ENCODE measurements at regions not wholly inside any gene's neighbourhood (a gene's known extent, or its start where the extent isn't known, plus 50 kb on each side); places are given as distances from the start of the nearest gene placed in this dataset.

GRCh38 chr13:21998279-21998990, 327.6 kb downstream of the FGF9 start:
- no peak for DNase-seq (ENCODE audit: low read depth, low spot score)
- ATAC-seq, result no peak
- H3K9me3 ChIP-seq (ENCODE audit: control insufficient read depth, insufficient read depth, low read depth, low read length), result no peaks in the 10 kb centered on the region
- H3K27ac ChIP-seq (ENCODE audit: low read length), result no peak overlapping the region
- intact Hi-C loops (cut with micrococcal nuclease; ENCODE audit: unreplicated experiment) (no loop called here), in situ Hi-C loops (cut with HindIII; ENCODE audit: low pct_unique_long_range_greater_than_20kb, low sequenced_read_pairs) (no loop called here)
- POLR2A ChIA-PET, result no interaction called here
- no peak for TF ChIP-seq TCF7L2 (IDR thresholded peaks at IDR 0.05; ENCODE audit: low read depth, low read length)
- no peak for TF ChIP-seq SIN3A (IDR thresholded peaks at IDR 0.05; ENCODE audit: borderline replicate concordance, insufficient read depth, low read depth, low read length)
- TF ChIP-seq REST (IDR thresholded peaks at IDR 0.05; ENCODE audit: insufficient read depth in 1 of 2, low read depth in 2 of 2, low read length in 1 of 2), result no peak
- TF ChIP-seq POLR2AphosphoS5 (IDR thresholded peaks at IDR 0.05; ENCODE audit: low read depth, low read length), result no peak
- no peak for TF ChIP-seq CTCF (IDR thresholded peaks at IDR 0.05)
- H3K27me3 ChIP-seq (ENCODE audit: control insufficient read depth, insufficient read depth, low read length), result no peaks in the 10 kb centered on the region
- H3K36me3 ChIP-seq (ENCODE audit: control insufficient read depth, insufficient read depth, low read length), result no peaks in the 10 kb centered on the region
- no peak overlapping the region for H3K4me3 ChIP-seq (ENCODE audit: low read depth in 2 of 2, low read length in 2 of 2)
- no TSS peak for BruUV-seq (replicated peaks)
- H3K4me1 ChIP-seq (ENCODE audit: control insufficient read depth, insufficient read depth, low read length), result no peaks in the 10 kb centered on the region
- CTCF ChIA-PET, result no interaction called here

DNA sequence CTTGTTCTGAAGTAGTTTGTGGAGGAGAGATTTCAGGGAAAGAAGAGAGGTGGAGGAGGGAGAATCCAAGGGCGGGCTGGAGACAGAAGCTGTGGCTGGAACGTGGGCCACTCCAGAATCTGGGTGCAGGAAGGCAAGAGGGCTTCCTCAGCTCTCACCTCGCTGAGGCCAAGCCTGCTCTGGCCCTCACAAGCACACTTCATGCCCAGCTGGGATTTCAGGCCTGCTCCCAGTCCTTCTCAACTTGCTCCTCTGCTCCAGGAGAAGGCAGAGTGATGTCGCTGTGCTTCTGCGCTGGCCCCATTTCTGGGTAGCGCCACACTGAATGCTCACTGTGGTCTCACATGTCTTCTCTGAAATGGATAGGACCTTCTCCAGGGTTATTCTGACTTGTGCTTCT, 328.8 kb downstream of the FGF9 start:
- TF ChIP-seq CTCF (IDR thresholded peaks at IDR 0.05) (no peak), POLR2AphosphoS5 (IDR thresholded peaks at IDR 0.05; ENCODE audit: low read depth, low read length) (no peak), SIN3A (IDR thresholded peaks at IDR 0.05; ENCODE audit: borderline replicate concordance, insufficient read depth, low read depth, low read length) (no peak), REST (IDR thresholded peaks at IDR 0.05; ENCODE audit: insufficient read depth in 1 of 2, low read depth in 2 of 2, low read length in 1 of 2) (no peak), TCF7L2 (IDR thresholded peaks at IDR 0.05; ENCODE audit: low read depth, low read length) (no peak)
- Histone ChIP-seq H3K9me3 (ENCODE audit: control insufficient read depth, insufficient read depth, low read depth, low read length) (no peaks in the 10 kb centered on the region), H3K27ac (ENCODE audit: low read length) (no peak overlapping the region), H3K36me3 (ENCODE audit: control insufficient read depth, insufficient read depth, low read length) (no peaks in the 10 kb centered on the region), H3K4me1 (ENCODE audit: control insufficient read depth, insufficient read depth, low read length) (no peaks in the 10 kb centered on the region), H3K27me3 (ENCODE audit: control insufficient read depth, insufficient read depth, low read length) (no peaks in the 10 kb centered on the region), H3K4me3 (ENCODE audit: low read depth in 2 of 2, low read length in 2 of 2) (no peak overlapping the region)
- ChIA-PET CTCF (no interaction called here), POLR2A (no interaction called here)
- ATAC-seq, result no peak
- no peak for DNase-seq (ENCODE audit: low read depth, low spot score)
- no TSS peak for BruUV-seq (replicated peaks)
- in situ Hi-C loops (cut with HindIII; ENCODE audit: low pct_unique_long_range_greater_than_20kb, low sequenced_read_pairs) (no loop called here), intact Hi-C loops (cut with micrococcal nuclease; ENCODE audit: unreplicated experiment) (no loop called here)
